DMS79 (cell line): ENCODE measurements at regions not wholly inside any gene's neighbourhood (a gene's known extent, or its start where the extent isn't known, plus 50 kb on each side); places are given as distances from the start of the nearest gene placed in this dataset.
"Not testable (repeated sequence)": the region's sequence is repeated elsewhere in the genome, so short reads cannot be mapped to it uniquely, and the experiment has no call there.

Experiments
- DNase-seq: peaks from one replicate; lab custom pipeline; 2025; lab: John Stamatoyannopoulos, UW

GRCh38 chr15:84547150-84547549 lies 53.7 kb upstream of the ZSCAN2 start:
- DNase-seq = not testable (repeated sequence)

- not testable (repeated sequence) for DNase-seq
Observed at GRCh38 chr15:84550503-84550902, 50.3 kb upstream of the ZSCAN2 start.
